Medulla oblongata (tissue), 1 donor: ENCODE measurements at regions not wholly inside any gene's neighbourhood (a gene's known extent, or its start where the extent isn't known, plus 50 kb on each side); places are given as distances from the start of the nearest gene placed in this dataset.
"Not testable (repeated sequence)": the region's sequence is repeated elsewhere in the genome, so short reads cannot be mapped to it uniquely, and the experiment has no call there.

Source experiments
- DNase-seq: peaks from one replicate; pipeline ENCODE4 v3.0.0-alpha.2; 2015; ENCODE audit errors: extremely low spot score

DNA sequence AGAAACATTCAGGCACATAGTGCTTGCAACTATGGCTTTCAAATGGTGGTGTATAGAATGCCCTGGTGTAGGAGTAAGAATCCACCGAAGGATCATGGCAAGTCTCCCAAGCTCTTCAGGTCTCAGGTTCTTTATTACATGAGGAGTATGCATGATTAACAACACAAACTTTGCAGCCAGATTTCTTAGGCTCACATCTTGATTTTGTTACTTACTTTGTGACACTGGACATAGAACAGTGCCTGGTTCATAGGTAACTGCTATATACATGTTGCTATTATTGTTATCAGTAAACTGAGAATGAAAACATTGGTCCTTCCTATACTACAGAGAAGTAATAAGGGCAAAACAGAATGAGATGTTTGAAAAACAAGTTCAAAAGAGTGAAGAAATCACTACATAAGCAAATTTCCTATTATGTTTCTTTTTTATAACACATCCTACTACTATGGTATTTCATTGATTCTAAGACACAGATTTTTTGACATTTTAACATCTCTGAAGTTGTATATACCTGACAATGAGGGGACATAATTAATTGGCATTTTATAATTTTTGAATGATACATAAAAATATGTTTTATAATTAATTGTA, 284.9 kb downstream of the C1D start:
- DNase-seq = no peak

DNA sequence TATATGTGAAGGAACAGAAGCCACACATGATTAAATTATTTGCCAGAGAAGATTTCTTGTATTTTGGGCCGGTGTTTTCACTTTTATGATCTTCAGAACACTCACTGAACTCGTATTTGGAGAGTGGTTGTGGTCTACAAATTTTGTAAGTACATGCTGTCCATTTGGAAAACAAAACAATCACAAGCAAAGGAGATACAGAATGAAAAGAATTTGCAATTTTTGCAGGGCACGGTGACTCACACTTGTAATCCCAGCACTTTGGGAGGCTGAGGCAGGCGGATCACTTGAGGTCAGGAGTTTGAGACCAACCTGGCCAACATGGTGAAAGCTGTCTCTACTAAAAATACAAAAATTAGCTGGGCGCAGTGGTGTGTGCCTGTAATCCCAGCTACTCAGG, 282.0 kb downstream of the C1D start:
- not testable (repeated sequence) for DNase-seq

DNA sequence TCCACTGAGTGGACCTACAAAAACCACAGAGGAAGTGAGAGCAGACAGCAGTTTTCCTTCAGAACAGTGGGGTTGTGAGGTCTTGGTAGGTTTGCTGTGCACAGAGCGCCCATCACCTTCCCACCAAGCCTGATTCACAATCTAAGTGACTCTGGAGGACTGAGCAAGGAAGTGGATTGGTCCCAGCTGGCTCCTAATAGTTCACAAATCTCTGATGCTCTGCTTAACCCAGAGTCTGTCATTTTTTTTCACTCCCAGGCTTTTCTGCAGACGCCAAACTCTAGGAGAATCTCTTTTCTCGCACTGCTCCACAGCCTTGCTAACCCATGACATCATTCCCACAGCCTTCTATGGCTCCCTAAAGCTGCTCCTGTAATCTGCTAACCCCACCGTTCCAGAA, 280.4 kb downstream of the C1D start:
- DNase-seq = peak; percentile 63

DNA sequence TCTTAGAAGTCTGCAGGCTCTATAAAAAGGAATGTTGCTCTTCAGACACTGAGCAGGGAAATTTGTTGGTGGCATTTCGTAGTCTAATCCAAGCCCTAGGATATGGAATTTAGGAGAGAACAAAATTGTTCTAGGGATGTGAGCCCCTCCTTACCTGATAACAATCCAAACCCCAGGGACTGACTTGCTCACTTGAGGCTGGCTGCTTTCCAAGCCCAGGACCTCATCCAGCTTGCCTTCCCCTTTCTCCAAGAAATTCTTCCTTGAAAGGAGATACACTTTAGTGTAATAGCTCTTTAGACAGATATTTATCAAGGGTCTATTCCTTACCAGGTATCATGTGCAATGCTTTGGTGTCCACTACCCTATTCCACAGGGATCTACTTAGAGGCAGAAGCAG, 279.8 kb downstream of the C1D start:
- DNase-seq = no peak

DNA sequence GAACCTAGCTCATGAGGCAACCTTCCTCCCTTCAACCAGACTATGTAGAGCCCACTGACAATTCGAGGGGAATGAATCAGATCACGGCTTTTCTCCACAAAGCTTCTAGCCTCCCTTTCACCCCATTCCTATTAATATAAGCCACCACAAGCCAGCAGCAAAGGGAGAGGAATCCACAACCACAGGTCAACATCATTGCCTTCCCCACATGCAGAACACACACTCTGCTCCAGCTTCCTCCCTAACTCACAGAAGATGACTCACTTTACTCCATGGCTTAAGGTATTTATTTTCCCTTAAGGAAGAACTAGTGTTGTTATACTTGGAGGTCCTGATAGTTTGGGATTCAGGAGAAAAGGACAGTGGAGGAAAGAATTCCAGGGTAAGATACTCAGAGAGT, 272.2 kb downstream of the C1D start:
- DNase-seq = no peak

DNA sequence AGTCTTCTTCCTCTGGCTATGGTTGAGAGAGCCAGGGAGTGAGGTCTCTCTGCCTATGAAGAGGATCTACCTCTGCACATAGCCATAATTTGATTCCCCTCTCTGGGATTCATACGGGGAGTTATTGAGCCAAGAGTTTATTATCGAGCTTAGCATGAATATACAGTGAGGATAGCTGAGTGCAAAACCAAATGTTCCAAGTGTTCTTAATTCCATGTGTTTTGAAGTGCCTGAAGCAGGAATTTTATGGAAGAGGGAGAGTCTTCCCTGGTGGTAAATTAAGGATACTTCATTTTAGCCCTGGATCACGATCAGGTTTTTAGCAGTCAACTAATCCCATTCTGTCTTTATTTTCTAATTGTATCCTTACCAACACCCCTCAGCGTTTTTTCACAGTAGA, 270.6 kb downstream of the C1D start:
- no peak for DNase-seq

DNA sequence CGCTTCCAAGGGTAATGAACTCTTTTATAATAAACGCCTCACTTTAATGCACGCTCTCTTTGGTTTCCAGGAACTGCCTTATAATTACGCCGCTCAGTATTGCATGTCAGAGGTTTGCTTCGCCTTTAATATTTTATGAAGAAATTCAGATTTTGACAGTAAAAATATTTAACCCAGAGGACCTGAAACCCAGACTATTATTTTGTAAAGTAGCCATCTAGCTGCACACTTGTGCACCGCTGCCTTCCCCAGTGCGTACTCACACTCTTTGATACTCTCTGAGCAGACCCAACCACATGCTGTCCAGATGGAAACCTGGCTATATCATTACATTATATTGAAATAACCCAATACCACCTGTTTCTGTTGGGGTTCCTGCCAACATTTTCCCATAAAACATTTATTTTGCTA, 270.1 kb downstream of the C1D start:
- no peak for DNase-seq

DNA sequence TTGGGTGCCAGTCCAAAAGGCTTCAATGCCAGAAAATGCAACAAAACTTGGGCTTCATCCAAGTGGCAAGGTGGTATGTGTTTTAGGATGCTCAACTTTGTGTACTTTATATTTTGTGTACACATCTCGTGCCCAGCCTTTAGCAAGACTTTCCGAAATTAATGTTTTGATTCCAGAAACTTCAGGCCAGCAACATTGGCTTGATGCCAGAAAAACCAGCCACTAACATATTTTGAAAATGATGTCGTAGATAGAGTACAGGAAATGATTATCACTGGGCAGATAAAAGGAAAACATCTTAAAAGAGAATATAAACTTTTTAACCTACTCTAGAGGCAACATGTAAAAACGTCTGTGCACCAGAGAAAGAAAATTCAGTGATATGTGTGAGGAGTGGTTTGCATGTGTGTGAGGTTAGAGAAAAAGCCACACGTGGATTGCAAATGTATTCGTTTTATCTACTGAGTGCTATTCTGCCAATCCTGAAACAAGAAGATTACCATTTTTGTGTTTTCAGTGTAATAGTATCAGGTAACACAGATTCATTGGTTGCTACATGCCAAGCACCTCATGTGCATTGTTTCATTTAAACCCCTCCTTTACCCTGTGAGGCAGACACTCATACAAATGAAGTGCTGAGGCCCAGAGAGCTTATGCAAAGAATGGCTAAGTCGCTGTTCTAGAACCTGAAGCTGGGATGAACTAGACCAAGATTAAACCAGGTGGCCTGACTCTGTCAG, 264.8 kb downstream of the C1D start:
- no peak for DNase-seq

DNA sequence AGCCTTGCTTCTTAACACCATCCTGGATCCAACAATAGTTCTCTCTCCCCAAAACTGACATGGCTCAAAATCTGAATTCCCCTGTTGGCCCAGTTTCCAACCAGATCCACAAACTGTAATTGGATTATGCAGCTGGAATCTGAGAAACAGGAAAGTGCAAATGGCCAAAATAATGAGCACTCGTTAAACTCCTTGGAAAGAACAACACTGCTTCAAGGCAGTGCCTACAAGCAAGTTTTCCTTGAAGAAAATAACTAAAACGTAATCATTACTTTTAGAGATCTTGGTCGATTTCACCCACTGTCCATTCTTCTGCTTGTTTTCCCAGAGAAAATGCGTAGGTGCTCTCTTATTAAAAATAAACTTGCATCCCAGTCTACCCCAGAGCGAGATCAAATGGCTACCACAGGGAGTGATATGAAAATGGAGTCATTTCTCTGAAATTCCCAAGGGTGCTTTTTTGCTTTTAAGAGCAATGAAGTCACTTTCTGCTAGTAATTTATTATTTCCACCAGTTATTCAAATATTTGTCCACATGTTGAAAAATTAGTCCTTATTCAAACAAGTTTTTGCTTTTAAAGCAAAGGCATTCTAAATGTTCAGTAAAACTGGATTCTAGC, 264.2 kb downstream of the C1D start:
- DNase-seq = no peak

DNA sequence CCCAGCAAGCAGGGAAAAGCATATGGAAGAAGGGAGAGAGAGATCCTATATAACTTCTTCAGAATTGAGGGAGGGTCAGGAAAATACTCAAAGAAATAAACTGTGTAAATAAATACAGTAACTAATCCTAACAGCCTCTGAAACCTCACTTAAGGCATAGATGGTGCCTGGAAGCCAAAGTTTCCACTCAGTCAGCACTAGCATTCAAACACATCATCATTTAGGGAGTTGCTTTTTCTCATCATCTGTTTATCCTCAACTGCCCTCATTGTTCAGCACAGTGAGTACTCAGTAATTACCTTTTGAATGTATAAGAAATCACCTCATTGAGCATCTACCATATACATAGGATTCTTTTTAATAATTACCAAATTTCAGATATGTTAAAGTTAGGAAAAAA, 262.9 kb downstream of the C1D start:
- no peak for DNase-seq

DNA sequence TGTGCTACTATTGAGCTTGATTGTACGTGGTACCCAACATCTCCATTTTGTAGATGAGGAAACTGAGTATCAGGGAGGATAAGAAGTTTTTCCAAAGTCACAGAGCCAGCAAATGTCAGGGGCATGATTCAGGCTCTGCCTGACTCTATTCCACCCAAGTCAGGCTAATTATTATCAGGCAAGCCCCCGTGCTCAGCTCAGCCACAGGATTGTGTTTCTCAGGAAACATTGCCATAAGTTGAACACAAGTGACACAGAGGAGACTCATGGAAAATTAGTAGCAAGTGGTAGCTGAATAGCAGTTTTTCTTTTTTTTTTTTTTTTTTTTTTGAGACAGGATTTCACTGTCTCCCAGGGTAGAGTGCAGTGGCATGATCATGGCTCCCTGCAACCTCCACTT, 260.5 kb downstream of the C1D start:
- DNase-seq = no peak

DNA sequence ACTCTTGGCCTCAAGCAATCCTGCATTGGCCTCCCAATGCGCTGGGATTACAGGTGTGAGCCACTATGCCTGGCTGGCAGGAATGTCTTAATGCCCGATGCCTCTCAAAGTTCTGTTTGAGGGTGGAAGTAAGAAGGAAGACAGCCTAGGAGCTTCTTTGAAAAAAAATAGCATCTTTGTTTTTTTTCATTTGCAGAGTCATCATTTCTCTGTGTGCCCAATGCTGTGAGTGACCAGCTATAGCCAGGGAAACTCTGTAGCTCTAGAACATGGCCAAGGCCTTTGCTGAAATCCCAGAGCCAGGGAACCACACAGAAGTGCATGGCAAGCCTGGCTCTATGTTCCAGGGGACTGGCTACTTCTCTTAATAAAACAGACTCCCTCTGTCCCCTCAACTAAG, 260.0 kb downstream of the C1D start:
- no peak for DNase-seq

DNA sequence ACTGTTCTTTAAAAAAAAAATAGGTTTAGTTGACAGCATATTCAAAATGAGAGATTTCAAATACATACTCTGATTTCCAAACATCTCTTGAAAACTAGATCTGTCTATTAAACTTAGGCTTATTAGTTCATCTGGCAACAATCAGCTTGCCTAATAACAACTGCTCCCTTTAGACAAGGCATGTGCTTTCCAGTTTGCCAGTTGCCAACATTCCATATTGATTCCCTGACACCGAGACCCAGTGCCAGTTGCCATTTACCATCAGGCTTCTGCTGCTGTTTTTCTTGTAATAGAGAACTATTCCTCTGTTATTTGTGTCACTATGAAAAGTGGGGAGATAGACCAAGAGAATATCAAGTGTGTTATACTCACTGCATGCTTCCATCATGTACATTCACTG, 256.0 kb downstream of the C1D start:
- DNase-seq = no peak

DNA sequence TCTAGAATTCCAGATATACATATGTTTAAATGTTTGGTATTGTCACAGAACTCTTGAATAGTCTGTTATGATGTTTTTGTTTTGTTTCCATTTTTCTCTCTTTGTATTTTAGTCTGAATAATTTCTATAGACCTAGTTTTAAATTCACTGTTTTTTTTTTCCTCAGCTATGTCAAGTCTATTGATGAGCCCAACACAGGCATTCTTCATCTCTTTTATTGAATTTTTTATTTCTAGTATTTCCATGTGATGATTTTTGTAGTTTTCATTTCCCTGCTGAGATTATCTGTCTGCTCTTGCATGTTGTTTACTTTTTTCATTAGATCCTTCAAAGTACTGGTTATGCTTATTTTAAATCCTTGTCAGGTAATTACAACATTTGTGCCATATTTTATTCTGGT, 254.7 kb downstream of the C1D start:
- DNase-seq = no peak

DNA sequence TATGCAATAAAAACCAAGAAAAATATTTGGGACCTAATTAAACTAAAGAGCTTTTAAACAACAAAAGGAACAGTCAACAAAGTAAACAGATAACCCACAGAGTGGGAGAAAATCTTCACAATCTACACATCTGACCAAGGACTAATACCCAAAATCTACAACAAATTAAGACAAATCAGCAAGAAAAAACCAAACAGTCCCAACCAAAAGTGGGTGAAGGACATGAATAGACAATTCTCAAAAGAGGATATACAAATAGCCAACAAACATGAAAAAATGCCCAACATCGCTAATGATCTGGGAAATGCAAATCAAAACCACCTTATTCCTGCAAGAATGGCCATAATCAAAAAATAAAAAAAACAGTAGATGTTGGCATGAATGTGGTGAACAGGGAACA, 250.1 kb downstream of the C1D start:
- DNase-seq = no peak

DNA sequence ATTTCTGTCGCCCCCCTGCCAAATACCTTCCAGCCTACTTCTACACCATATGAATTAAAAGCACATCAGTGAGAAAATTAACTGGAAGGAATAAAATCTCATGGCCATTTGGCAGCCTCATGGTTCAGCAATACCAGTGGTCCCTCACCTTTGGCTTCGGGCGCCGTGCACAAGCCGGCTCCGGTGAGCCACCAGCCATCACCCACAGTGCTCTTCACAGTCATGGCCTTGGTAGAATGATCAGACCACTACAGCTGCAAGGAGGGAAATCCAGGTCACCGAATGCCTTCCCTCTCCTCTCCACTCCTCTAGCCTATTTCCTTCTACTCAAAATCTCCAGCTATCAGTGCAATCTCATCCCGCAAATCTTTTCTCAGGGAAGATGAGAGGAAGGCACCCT, 239.1 kb downstream of the C1D start:
- DNase-seq = no peak

DNA sequence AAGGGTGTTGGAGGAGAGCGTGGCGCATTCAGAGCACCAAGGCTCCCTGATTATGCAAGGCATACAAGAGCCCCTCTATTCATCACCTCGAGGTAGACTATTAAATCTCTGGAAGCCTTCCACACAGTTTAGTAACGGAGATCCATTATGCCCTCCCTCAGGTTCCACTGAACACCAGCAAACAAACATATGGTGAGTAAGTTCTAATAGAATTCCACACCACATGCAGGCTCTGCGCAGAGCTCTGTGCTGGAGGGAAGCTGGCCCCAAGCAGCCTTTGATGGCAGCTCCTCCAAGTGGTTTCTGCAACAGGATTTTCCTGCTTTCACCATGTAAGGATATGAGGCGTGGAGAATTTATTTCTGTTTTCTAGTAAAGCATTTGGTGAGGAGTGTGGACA, 238.6 kb downstream of the C1D start:
- DNase-seq = no peak

DNA sequence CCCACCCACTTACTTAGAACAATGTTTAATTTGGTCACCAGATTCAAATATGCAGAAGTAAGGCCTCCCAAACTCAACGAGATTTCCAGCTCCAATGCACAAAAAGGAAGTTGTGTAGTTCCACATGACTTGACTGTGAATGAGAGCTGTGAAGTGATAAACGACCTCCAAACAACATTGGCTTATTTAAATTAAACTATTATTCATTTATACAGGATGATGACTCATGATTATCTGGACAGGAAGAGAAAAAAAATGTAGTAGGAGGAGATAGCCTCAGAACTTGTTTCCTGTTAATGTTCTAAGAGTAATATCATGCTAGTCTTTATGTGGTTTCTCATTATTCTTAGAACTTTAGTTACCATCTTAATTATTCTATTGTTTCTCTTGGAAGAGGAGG, 237.3 kb downstream of the C1D start:
- no peak for DNase-seq

DNA sequence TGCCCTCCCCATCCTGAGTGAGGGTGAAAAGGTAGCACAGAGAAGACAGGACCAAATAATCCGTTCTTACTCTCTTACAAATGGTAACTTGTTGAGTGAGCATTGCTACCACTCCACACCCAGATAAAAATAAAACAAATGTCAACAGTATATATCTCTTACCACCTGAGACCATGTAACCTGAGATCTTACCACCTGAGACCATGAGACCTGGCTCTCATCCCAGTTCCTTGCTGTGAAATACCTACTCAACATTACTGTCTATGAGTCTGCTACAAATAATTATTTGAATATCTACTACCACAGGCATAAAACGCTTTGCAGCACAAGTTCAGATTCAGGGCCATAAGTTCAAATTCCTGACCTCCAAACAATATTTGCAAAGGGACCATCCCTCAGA, 234.7 kb downstream of the C1D start:
- no peak for DNase-seq

DNA sequence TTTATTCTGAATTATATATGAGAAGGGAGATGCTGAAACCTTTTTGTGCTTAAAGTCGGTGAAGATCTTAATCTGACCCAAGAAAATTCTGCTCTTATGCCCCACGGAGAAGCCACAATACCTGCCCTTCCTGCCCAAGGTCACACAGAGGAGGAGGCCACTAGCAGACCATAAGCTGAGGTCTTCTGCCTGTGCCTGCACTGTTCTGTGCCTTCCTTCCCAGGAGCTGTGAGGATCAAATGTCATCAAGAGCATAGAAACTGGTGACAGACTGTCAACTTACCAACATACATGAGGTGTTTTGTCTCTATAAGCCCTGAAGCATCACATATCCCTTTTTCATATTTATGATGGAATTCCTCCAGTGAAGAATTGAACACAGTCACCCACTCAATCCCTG, 233.3 kb downstream of the C1D start:
- DNase-seq = no peak

DNA sequence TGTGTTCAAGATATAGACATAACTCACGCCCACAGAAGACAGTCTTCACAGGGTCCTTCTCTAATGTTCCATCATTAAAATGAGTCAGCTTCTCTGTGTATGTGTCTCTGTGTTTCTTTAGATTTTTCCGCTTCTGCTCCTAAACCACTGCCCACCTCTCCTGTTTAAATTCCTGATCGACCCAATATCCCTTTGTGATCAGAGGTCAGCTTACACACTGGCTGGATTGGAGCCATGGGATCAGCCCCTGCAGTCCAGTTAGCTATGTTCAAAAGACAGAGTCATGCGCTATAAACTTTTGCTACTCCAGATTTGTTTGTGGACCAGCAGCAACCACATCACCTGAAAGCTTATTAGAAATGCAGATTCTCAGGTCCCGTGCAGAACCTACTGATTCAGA, 229.2 kb downstream of the C1D start:
- no peak for DNase-seq

DNA sequence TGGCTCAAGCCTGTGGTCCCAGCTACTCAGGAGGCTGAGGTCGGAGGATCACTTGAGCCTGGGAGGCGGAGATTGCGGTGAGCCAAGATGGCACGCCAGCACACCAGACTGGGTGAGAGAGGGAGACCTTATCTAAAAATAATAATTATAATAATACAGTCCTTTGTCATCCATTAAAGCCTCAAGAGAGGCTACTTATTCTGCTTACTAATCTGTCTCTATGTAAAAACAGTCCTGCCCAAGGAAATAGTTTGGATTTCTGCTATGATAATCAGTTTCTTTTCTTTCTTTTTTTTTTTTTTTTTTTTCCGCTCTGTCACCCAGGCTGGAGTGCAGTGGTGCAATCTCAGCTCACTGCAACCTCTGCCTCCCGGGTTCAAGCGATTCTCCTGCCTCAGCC, 228.3 kb downstream of the C1D start:
- DNase-seq = no peak

DNA sequence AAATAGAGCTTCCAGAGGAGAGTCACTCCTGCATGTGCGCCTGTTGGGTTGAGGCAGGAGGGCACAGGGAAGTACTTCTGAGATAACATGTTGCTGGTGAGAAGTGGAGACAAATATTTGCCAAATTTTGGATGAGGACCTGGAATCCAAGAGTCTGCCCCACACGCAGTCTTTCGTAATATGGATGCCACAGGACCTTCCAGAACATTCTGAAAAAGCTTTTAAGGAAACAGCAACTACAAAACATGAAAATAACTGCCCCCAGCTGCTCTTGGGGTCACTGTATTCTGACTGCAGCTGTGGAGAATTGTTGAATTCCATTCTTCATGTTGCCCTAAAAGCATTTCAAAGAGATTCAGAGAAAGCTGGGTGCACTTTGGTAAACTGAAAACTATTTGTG, 227.5 kb downstream of the C1D start:
- no peak for DNase-seq

DNA sequence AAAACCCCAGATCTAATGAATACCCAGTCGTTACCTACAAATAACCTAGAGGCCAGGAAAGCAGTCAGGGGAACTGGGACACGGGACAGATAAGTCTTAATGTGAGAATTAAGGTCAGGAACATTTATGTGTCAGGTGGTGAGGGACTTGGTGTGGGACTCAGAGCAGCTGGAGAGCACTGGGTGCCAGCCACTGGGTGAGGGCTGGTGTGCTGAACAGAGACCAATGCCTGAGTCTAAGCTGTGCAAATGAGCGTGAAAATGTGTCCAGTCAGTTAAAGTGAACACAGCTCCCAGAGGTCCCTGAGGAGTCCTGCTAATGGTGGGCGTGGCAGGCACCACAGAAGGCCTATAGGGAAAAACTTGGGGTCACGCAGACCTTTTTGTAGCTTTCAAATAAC, 225.9 kb downstream of the C1D start:
- DNase-seq = no peak
